CD1c-positive myeloid dendritic cell (primary cell): ENCODE measurements at regions not wholly inside any gene's neighbourhood (a gene's known extent, or its start where the extent isn't known, plus 50 kb on each side); places are given as distances from the start of the nearest gene placed in this dataset.

Source experiments
- DNase-seq: peaks from one replicate; pipeline ENCODE4 v3.0.0-alpha.2; 2016; ENCODE audit errors: extremely low spot score

GRCh38 chr13:58773280-58773859, 1141.8 kb downstream of the PCDH17 start:
- DNase-seq, result no peak

- DNase-seq, result no peak
Measured at GRCh38 chr13:58782736-58783135, 1151.2 kb downstream of the PCDH17 start.

- DNase-seq, result no peak
Measured at GRCh38 chr13:58792854-58793253, 1161.3 kb downstream of the PCDH17 start.

DNA sequence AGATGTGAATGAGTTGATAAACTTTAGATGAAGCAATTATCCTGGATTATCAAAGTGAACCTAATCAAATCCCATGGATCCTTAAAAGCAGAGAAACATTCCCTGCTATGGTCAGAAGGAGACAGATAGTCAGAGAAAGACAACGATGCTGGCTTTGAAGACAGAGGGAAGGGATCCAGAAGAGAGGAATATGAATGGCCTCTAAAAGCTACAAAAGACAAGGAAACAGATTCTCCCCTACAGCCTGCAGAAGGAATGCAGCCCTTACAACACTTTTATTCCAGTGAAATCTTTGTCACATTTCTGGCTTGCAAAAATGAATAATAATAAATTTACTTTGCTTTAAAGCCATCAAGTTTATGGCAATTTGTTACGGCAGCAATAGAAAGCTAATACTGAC, 1164.2 kb downstream of the PCDH17 start:
- DNase-seq, result no peak

GRCh38 chr13:58804832-58805231, 1173.3 kb downstream of the PCDH17 start:
- DNase-seq, result no peak

- DNase-seq, result no peak
Measured at GRCh38 chr13:58806401-58806800, 1174.9 kb downstream of the PCDH17 start.

GRCh38 chr13:58823701-58824100, 1192.2 kb downstream of the PCDH17 start:
- DNase-seq, result no peak

- DNase-seq, result no peak
Measured at GRCh38 chr13:58827904-58828303, 1196.4 kb downstream of the PCDH17 start.

DNA sequence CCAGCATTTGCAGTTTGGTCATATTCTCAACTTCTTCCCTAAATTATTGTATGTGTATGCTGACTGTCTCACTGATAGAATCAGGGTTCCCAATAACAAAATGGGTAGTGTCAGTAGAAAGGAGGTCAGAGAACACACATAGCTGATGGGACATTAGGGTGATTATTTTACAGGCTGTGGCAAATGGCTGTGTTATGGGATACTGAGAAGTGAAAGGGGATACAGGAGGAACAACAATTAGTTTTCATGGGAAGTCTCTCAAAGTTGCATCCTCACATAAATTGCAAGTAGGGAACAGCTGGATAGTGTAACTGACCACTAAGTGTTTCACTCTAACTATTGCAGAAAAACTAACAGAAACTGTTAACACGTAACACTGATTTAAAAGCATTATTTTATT, 1199.3 kb downstream of the PCDH17 start:
- DNase-seq, result no peak

DNA sequence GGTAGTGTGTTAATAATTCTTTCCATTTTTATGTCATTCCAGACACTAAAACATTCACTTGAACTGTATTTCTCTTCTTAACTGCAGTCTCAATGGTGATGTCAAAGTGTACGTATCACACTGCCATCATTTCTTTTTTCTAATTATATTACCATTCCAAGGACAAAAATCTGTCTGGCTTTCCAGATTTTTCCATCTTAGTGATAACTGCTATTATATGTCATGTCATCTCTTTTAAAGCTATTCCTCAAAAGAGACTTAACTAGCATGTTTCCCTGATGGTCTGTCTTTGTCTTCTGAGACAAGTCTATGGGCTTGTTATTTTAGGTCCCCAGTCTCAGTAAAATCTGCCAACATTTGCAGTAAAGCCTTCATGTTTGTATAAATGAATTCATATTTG, 1207.1 kb downstream of the PCDH17 start:
- no peak for DNase-seq

GRCh38 chr13:58843071-58843470, 1211.5 kb downstream of the PCDH17 start:
- no peak for DNase-seq

GRCh38 chr13:58843567-58843966, 1212.0 kb downstream of the PCDH17 start:
- DNase-seq, result no peak

GRCh38 chr13:58850161-58850560, 1218.6 kb downstream of the PCDH17 start:
- DNase-seq, result no peak

GRCh38 chr13:58852076-58852475, 1220.5 kb downstream of the PCDH17 start:
- DNase-seq, result no peak

DNA sequence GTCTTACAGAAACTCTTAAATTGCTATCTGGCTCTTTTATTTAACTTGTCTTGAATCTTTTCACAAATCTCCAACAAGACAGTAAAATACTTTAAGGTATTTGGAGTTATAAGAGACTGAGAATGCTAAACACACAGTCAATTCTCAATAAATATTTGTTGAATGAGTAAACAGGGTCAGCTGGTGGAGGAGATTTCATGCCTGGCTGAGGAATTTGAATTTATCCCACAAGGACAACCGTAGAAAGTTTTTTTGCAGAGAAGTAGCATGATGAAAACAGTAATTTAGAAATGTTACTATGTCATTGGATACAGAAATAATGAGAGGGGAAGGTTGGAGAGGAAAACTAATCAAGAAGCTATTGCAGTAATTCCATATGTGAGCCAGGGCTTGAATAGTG, 1223.7 kb downstream of the PCDH17 start:
- no peak for DNase-seq

DNA sequence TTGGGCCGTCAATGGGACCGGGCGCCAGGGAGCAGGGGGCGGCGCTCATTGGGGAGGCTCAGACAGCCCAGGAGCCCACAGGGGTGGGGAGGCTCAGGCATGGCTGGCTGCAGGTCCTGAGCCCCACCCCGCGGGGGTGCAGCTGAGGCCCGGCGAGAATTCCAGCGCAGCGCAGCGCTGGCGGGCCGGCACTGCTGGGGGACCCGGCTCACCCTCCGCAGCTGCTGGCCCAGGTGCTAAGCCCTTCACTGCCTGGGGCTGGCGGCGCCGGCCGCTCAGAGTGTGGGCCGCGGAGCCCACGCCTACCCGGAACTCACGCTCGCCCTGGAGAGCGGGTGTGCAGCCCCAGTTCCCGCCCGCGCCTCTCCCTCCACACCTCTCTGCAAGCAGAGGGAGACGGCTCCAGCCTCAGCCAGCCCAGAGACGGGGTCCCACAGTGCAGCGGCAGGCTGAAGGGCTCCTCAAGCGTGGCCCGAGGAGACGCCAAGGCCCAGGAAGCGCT, 1227.4 kb downstream of the PCDH17 start:
- DNase-seq, result no peak

DNA sequence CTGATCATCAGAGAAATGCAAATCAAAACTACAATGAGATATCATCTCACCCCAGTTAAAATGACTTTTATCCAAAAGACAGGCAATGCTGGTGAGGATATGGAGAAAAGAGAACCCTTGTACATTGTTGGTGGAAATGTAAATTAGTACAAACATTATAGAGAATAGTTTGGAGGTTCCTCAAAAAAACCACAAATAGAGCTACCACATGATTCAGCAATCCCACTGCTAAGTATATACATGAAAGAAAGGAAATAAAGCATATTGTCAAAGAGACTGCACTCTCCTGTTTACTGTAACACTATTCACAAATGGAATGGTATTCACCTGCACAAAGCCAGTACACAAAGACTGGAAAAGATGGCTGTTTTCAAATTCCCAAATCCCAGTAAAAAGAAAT, 1233.7 kb downstream of the PCDH17 start:
- no peak for DNase-seq

DNA sequence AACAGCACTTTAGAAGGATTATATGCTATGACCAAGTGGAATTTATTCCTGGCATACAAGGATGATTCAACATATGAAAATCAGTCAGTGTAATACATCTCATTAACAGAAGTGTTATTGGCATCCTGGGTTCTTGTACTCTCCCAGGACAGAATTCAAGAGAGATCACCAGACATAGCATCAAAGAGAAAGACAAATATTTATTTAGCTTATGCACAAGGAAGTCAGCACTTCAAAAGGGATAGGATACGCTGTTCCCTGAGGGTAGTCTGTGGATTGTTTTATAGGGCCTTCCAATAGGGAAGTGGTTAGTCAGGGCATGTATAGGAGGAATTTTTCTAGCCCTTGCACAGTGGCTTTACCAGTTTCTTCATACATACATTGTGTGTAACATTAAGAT, 1238.0 kb downstream of the PCDH17 start:
- DNase-seq, result no peak

DNA sequence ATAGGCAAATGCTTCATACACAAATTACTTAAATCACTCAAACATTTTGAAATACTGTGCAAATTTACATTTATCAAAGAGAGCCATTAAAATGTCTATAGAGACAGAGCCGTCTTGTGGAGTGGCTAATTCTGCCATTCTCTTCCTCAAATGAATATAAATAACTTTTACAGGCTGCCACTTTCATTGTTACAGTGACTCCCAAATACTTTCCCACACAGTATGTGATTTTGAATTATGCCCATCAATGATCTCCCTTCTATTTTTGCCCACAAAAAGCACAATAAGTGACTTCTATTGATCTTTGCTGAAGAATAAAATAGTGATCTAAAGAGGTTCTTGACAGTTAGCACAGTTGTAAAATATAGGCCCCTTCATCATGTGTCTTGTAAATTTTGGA, 1244.9 kb downstream of the PCDH17 start:
- DNase-seq, result no peak

GRCh38 chr13:58879114-58879513, 1247.6 kb downstream of the PCDH17 start:
- no peak for DNase-seq

DNA sequence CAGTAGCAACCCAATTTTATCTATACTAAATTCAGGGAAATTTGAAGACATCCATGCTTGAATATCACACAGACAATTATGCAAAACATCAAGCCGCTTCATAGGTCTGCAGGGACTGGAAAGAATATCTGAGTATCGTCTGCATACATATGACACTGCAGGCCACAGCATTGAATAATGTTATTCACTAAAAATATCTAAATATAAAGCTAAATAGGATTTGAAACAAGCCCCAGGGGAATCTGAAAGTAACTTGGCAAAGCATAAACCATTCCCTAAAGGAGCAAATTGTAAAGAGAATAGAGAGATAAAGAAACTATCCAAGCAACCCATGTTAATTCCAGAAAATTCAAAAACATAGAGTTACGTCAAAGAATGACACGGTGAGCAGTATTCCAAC, 1251.0 kb downstream of the PCDH17 start:
- DNase-seq, result no peak

- no peak for DNase-seq
Measured at GRCh38 chr13:58883405-58883804, 1251.9 kb downstream of the PCDH17 start.

GRCh38 chr13:58884353-58885209, 1253.0 kb downstream of the PCDH17 start:
- no peak for DNase-seq
